BJ (cell line): ENCODE measurements at regions not wholly inside any gene's neighbourhood (a gene's known extent, or its start where the extent isn't known, plus 50 kb on each side); places are given as distances from the start of the nearest gene placed in this dataset.

Experiments used
- CTCF ChIA-PET: fragments of 350-600 bp; formaldehyde crosslinking; extraction: SDS; loops from one replicate; lab custom pipeline; 2021; ENCODE audit warnings: antibody characterized with exemption, inconsistent platforms; lab: Yijun Ruan, JAX
- POLR2A ChIA-PET: fragments of 300-600 bp; sonication (Branson Sonifier 250); formaldehyde crosslinking; extraction: SDS; loops from one replicate; lab custom pipeline; 2021; ENCODE audit warnings: antibody characterized with exemption; lab: Charles Lee
- DNase-seq: peaks from one replicate; pipeline ENCODE4 v3.0.0-alpha.2; 2011; ENCODE audit warnings: low read depth
- H3K27me3 ChIP-seq: 2 replicates; pipeline ENCODE4 v1.6.0; 2011; ENCODE audit warnings: low read length; ENCODE audit not compliant: control insufficient read depth, insufficient read depth
- H3K36me3 ChIP-seq: 2 replicates; pipeline ENCODE4 v1.5.1; 2011; ENCODE audit warnings: low read length; ENCODE audit not compliant: control insufficient read depth, insufficient read depth
- H3K4me3 ChIP-seq: 2 replicates; pipeline ENCODE4 v1.5.1; 2011; ENCODE audit warnings: low read depth, mild to moderate bottlenecking, control low read depth, low read length
- TF ChIP-seq, protein P1 (sequence below): IDR thresholded peaks from 2 replicates; pipeline ENCODE4 v1.5.1; 2011; ENCODE audit warnings: low read depth, mild to moderate bottlenecking, control low read depth, inconsistent platforms, low read length, moderate library complexity; ENCODE audit not compliant: insufficient read depth

DNA sequence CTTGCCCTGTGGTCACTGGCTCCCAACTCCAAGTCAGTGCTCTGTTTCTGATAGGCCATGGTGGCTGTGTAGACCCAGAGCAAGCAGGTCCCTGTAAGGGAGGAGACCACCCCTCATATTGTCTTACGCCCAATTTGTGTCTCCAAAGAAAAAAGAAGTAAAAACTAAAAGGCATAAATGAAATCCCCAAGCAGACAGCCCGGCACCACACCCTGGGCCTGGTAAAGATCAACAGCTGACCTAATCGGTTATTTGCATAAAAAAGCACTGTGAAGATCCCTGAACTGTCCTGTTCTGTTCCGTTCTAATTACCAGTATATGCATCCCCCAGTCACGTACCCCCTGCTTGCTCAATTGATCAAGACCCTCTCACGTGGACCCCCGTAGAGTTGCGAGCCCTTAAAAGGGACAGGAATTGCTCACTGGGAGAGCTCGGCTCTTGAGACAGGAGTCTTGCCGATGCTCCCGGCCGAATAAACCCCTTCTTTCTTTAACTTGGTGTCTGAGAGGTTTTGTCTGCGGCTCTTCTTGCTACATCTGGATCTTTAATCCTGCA, 364.1 kb upstream of the HS6ST1 start:
- 0 out of 2 replicates have a peak, but pooled peaks cover 3% of the 10 kb centered on the region for H3K27me3 ChIP-seq
- H3K4me3 ChIP-seq: no peak overlapping the region
- POLR2A ChIA-PET: no interaction called here
- no peaks in the 10 kb centered on the region for H3K36me3 ChIP-seq
- TF ChIP-seq, protein P1, sequence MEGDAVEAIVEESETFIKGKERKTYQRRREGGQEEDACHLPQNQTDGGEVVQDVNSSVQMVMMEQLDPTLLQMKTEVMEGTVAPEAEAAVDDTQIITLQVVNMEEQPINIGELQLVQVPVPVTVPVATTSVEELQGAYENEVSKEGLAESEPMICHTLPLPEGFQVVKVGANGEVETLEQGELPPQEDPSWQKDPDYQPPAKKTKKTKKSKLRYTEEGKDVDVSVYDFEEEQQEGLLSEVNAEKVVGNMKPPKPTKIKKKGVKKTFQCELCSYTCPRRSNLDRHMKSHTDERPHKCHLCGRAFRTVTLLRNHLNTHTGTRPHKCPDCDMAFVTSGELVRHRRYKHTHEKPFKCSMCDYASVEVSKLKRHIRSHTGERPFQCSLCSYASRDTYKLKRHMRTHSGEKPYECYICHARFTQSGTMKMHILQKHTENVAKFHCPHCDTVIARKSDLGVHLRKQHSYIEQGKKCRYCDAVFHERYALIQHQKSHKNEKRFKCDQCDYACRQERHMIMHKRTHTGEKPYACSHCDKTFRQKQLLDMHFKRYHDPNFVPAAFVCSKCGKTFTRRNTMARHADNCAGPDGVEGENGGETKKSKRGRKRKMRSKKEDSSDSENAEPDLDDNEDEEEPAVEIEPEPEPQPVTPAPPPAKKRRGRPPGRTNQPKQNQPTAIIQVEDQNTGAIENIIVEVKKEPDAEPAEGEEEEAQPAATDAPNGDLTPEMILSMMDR: no peak
- no peak for DNase-seq
- CTCF ChIA-PET: no interaction called here

DNA sequence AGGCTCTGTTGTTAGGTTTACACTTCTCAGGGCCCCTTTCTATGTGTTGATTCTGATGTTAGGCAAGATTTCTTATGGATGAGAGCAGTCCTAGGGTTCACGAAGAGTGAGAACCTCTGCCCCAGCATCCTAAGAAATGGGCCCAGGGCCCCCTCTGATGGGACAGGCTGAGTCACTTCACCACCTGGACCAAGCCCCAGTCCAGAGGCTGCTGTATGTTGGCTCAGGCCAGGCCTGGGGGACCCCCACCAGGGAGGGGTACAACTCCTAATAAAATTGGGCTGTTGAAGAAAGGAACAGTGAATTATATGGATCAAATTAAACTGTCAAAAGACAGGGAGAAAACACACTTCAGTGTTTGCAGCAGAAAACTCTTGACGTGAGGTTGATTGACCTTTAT, 365.9 kb upstream of the HS6ST1 start:
- H3K4me3 ChIP-seq: no peak overlapping the region
- H3K36me3 ChIP-seq: no peaks in the 10 kb centered on the region
- no peak for DNase-seq
- POLR2A ChIA-PET: no interaction called here
- CTCF ChIA-PET: no interaction called here
- H3K27me3 ChIP-seq: 0 out of 2 replicates have a peak, but pooled peaks cover 3% of the 10 kb centered on the region
- TF ChIP-seq, protein P1: no peak

DNA sequence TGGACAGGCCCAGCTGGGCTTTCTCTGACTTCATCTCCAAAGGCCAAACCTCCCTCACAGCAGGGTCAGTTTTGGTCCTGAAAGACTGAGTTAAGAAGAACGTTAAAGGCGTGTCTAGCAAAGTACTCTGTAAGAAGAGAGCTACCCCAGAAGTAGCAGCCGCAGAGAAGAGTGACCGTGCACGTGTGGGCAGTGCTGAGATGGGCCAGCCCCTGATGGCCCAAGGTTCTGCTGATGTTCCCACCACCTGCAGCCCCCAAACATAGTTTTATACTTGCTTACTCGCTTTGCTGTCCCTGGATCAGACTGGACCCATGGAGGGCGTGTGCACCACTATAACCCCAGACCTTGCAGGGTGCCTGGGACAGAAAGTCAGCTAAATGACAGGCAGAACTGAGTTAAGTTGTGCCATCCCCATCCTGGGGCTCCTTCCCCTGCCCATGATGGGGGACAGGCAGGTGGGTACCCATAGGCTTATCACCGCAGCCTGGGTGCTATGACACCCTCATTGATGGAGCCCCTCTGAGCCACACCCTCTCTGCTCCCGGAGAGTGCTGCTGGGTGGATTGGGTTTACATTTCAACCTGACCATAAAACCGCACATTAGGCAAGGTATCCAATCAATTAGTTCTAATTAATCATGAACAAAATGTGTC, 367.3 kb upstream of the HS6ST1 start:
- no peaks in the 10 kb centered on the region for H3K36me3 ChIP-seq
- H3K4me3 ChIP-seq: no peak overlapping the region
- TF ChIP-seq, protein P1: no peak
- no peak for DNase-seq
- POLR2A ChIA-PET: no interaction called here
- 0 out of 2 replicates have a peak, but pooled peaks cover 3% of the 10 kb centered on the region for H3K27me3 ChIP-seq
- CTCF ChIA-PET: no interaction called here

DNA sequence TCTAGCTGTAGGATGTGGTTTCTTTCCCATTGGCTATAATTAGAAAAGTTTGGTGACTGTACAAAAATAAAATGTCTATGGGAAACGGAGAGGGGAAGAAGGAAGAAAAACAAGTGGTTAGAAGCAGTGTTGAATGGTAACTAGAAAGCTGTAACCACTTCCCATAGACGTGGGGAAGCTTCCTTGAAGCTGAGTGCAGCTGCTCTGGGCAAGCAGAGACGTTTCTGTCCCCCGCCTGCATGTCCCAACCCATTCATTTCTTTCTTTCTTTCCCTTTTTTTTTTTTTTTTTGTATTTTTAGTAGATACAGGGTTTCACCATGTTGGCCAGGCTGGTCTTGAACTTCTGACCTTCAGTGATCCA, 367.8 kb upstream of the HS6ST1 start:
- DNase-seq: no peak
- H3K27me3 ChIP-seq: 0 out of 2 replicates have a peak, but pooled peaks cover 2% of the 10 kb centered on the region
- TF ChIP-seq, protein P1: no peak
- H3K4me3 ChIP-seq: no peak overlapping the region
- CTCF ChIA-PET: no interaction called here
- POLR2A ChIA-PET: no interaction called here
- no peaks in the 10 kb centered on the region for H3K36me3 ChIP-seq

DNA sequence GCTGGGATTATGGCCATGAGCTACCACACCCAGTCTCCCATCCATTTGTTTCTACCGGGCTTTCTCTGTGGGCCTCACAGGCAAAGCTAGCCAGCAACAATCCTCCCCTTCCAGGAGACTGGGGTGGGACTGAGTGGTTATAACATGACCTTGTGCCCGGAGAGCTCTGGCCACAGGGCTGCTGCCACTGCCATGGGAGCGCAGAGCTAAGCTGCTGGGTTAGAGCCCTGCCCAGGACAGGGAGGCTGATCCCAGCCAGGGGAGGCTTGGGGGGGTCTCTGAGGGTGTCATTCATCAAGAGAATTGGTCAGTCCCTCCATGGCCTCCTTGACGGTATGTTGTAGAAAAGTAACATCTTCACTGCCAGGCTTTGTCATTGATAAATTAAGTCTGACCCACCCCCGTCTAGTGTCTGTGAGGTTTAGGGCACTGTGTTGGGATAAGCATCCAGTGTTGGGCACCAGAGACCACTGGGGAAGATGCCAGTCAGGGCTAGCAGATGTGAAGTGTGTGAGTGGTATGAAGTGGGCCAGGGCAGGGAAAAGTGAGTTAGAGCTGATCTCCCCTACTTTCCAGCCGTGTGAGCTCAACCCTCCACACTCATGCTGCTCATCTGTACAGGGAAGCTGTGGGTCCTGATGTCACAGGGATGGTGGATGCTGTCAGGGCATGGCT, 368.4 kb upstream of the HS6ST1 start:
- TF ChIP-seq, protein P1: no peak
- DNase-seq: no peak
- ChIA-PET CTCF (no interaction called here), POLR2A (no interaction called here)
- no peaks in the 10 kb centered on the region for H3K27me3 ChIP-seq
- H3K36me3 ChIP-seq: no peaks in the 10 kb centered on the region
- no peak overlapping the region for H3K4me3 ChIP-seq
